ENCODE measurements at regions not wholly inside any gene's neighbourhood (a gene's known extent, or its start where the extent isn't known, plus 50 kb on each side); places are given as distances from the start of the nearest gene placed in this dataset.

DNA sequence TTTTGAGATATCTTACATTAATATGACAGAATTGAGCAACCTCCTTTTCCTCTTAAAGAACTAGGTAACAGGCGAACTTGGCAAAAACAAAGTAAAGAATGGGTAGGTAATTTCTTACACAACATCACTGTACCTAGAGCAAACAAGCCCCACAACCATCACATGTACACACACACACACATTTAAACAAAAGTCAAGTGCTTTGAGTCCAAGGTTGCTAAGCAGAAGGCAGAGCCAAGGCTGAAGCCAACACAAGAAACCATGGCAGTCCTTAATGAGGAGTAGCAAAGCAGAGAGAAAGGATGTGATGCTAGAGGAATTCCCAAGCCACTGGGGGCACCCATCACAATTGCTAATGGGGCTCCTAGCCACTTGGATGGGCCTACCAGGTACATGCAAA is 164.1 kb downstream of the PAX3 start:
- TF ChIP-seq, protein P1, sequence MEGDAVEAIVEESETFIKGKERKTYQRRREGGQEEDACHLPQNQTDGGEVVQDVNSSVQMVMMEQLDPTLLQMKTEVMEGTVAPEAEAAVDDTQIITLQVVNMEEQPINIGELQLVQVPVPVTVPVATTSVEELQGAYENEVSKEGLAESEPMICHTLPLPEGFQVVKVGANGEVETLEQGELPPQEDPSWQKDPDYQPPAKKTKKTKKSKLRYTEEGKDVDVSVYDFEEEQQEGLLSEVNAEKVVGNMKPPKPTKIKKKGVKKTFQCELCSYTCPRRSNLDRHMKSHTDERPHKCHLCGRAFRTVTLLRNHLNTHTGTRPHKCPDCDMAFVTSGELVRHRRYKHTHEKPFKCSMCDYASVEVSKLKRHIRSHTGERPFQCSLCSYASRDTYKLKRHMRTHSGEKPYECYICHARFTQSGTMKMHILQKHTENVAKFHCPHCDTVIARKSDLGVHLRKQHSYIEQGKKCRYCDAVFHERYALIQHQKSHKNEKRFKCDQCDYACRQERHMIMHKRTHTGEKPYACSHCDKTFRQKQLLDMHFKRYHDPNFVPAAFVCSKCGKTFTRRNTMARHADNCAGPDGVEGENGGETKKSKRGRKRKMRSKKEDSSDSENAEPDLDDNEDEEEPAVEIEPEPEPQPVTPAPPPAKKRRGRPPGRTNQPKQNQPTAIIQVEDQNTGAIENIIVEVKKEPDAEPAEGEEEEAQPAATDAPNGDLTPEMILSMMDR (conservative IDR thresholded peaks at IDR 0.05 in 1 of 2, IDR thresholded peaks at IDR 0.05 in 1 of 2; ENCODE audit: low read depth in 1 of 2, low read length in 2 of 2), result no peak
- no peak for TF ChIP-seq EZH2 (IDR thresholded peaks at IDR 0.05; ENCODE audit: low read length, missing control alignments)
